ES-I3 (cell line): ENCODE measurements at regions not wholly inside any gene's neighbourhood (a gene's known extent, or its start where the extent isn't known, plus 50 kb on each side); places are given as distances from the start of the nearest gene placed in this dataset.

Source experiments
- H3K36me3 ChIP-seq: 2 replicates; pipeline ENCODE4 v1.6.1; 2013; ENCODE audit warnings: mild to moderate bottlenecking, low read length, control low read depth, moderate library complexity; ENCODE audit not compliant: insufficient read depth
- H3K4me1 ChIP-seq: 2 replicates; pipeline ENCODE4 v1.6.1; 2013; ENCODE audit warnings: mild to moderate bottlenecking, control low read depth, low read length; ENCODE audit not compliant: insufficient read depth
- H3K9ac ChIP-seq: 2 replicates; pipeline ENCODE4 v1.6.1; 2013; ENCODE audit warnings: low read depth, mild to moderate bottlenecking, low read length, moderate library complexity
- H3K9me3 ChIP-seq: 2 replicates; pipeline ENCODE4 v1.6.1; 2013; ENCODE audit warnings: mild to moderate bottlenecking, low read length, moderate library complexity; ENCODE audit not compliant: control insufficient read depth, insufficient read depth

DNA sequence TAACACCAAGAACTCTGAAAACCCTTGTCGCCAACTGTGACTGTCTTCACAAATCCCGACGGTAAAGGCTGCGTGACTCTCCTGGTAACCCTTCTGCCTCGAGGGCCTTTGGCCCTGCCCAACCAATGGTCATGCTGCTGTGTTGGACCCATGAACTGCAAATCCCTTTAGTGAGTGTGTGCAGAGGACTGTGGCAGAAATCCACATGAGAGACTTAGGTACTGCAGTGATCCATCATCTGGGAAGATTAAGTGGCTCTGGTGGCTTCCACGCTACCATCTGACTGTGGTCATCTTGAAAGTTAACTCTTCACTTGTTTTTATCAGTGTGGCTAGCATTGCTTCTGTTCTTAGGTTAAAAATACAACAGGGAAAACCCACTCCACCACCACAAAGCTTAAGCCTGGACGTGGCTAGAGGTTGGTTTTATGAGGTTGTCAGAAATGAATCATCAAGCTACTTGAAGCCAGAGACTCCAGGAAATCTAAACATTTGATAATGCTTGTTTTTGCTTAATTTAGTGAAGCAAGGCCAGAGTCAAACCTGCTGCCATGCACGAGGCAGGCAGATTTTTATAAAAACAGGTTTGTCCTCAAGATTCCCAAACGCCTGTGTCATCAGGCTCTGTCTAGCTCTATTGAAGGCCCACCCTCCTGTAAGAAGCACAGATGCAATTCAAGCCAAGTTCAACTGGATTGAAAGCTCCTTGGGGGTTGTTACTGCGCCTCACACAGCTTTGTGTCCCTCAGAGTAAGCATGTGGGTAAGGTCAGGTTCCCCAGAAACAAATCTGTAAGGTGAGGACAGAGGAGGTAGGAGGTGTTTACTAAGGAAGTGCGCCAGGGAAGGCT is 52.7 kb upstream of the ERCC6L2 start:
- H3K9ac ChIP-seq: no peak overlapping the region
- H3K4me1 ChIP-seq: peaks cover 5% of the 10 kb centered on the region; the same call in 1 of the 2 replicates
- H3K9me3 ChIP-seq: no peaks in the 10 kb centered on the region
- no peaks in the 10 kb centered on the region for H3K36me3 ChIP-seq

- no peaks in the 10 kb centered on the region for H3K9me3 ChIP-seq
- H3K4me1 ChIP-seq: peaks cover 5% of the 10 kb centered on the region; the same call in 1 of the 2 replicates
- no peaks in the 10 kb centered on the region for H3K36me3 ChIP-seq
- no peak overlapping the region for H3K9ac ChIP-seq
These were observed 53.5 kb upstream of the ERCC6L2 start for GRCh38 chr9:95822015-95822414.

- no peaks in the 10 kb centered on the region for H3K36me3 ChIP-seq
- no peak overlapping the region for H3K9ac ChIP-seq
- H3K4me1 ChIP-seq: peaks cover 5% of the 10 kb centered on the region; the same call in 1 of the 2 replicates
- no peaks in the 10 kb centered on the region for H3K9me3 ChIP-seq
These were observed 55.4 kb upstream of the ERCC6L2 start for GRCh38 chr9:95820074-95820473.

- Histone ChIP-seq H3K9ac (no peak overlapping the region), H3K4me1 (peaks cover 5% of the 10 kb centered on the region; the same call in 1 of the 2 replicates), H3K9me3 (no peaks in the 10 kb centered on the region), H3K36me3 (no peaks in the 10 kb centered on the region)
These were observed 55.9 kb upstream of the ERCC6L2 start for GRCh38 chr9:95819636-95820035.

DNA sequence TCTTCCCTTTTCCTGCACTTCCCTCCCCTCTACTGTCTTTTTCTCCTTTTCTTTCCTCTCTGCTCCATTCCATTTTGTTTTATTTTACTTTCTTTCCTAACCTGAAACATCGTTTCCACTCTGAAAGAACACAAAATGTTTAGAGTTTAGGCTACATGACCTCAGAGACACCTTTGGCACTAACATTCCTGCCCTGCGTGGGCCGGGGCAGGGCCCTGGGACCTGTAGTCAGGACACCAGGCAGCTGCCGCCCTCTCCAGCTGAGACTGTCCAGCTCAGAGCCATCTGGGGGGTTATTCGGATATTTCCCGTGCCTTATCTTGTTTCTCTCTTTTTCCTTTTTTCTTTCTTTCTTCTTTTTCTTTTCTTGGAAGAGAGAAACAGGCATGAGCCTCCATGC is 58.3 kb upstream of the ERCC6L2 start:
- Histone ChIP-seq H3K9ac (no peak overlapping the region), H3K36me3 (no peaks in the 10 kb centered on the region), H3K9me3 (no peaks in the 10 kb centered on the region), H3K4me1 (peaks cover 5% of the 10 kb centered on the region; the same call in 1 of the 2 replicates)

GRCh38 chr9:95816716-95817115 is 58.8 kb upstream of the ERCC6L2 start:
- Histone ChIP-seq H3K9me3 (no peaks in the 10 kb centered on the region), H3K4me1 (peaks cover 5% of the 10 kb centered on the region; the same call in 1 of the 2 replicates), H3K9ac (no peak overlapping the region)

GRCh38 chr9:95815961-95816360 is 59.5 kb upstream of the ERCC6L2 start:
- H3K4me1 ChIP-seq: peaks cover 5% of the 10 kb centered on the region; the same call in 1 of the 2 replicates
- H3K36me3 ChIP-seq: no peaks in the 10 kb centered on the region
- no peaks in the 10 kb centered on the region for H3K9me3 ChIP-seq
- no peak overlapping the region for H3K9ac ChIP-seq

More at GRCh38 chr9:95816716-95817115, 58.8 kb upstream of the ERCC6L2 start:
- no peaks in the 10 kb centered on the region for H3K36me3 ChIP-seq

DNA sequence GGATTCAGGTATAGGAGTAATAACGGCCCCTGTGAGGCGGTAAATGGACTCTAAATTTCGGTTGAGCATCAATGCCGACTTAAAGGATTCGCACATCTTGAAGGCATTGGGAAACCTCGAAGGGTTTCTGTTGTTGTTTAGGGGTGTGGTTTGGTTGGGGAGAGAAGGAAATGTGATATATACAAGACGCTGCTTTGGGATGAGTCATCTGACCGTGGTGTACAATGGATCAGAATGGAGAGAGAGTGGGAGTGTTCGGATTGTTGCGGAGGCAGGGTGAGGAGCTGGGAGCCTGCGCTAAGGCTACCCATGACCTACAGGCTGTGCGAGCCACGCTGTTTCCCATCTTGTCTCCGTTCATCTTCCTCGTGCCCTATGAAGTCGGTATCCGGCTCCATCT is 60.4 kb upstream of the ERCC6L2 start:
- Histone ChIP-seq H3K9ac (no peak overlapping the region), H3K9me3 (no peaks in the 10 kb centered on the region), H3K4me1 (peaks cover 5% of the 10 kb centered on the region; the same call in 1 of the 2 replicates), H3K36me3 (no peaks in the 10 kb centered on the region)

- Histone ChIP-seq H3K4me1 (no peaks in the 10 kb centered on the region), H3K9ac (no peak overlapping the region), H3K9me3 (no peaks in the 10 kb centered on the region), H3K36me3 (no peaks in the 10 kb centered on the region)
These were observed 61.6 kb upstream of the ERCC6L2 start for GRCh38 chr9:95813923-95814322.

DNA sequence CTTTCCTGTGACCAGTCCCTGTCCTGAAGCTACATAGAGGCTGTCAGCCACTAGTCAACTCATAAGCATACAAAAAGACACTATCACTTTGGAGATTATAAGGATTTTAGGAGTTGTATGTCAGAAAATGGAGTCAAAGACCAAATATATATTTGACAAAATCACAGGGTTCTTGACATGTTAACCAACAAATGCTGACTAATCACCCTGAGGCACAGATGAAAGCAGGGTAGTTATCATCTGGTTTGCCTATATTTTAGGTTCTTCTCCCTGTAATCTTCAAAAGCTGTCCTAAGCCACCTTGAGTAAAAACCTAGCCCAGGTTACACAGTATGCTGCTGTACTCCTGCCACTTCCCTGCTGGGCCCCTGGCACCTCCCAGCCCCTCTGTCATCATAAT is 64.7 kb upstream of the ERCC6L2 start:
- no peaks in the 10 kb centered on the region for H3K4me1 ChIP-seq
- no peak overlapping the region for H3K9ac ChIP-seq

GRCh38 chr9:95810133-95810532 is 65.4 kb upstream of the ERCC6L2 start:
- H3K36me3 ChIP-seq: no peaks in the 10 kb centered on the region
- no peaks in the 10 kb centered on the region for H3K4me1 ChIP-seq
- H3K9me3 ChIP-seq: no peaks in the 10 kb centered on the region
- no peak overlapping the region for H3K9ac ChIP-seq

More for the DNA sequence above, 64.7 kb upstream of the ERCC6L2 start:
- no peaks in the 10 kb centered on the region for H3K9me3 ChIP-seq
- H3K36me3 ChIP-seq: no peaks in the 10 kb centered on the region

GRCh38 chr9:95809686-95810085 is 65.8 kb upstream of the ERCC6L2 start:
- Histone ChIP-seq H3K36me3 (no peaks in the 10 kb centered on the region), H3K9me3 (no peaks in the 10 kb centered on the region), H3K4me1 (no peaks in the 10 kb centered on the region), H3K9ac (no peak overlapping the region)

GRCh38 chr9:95808011-95808410 is 67.5 kb upstream of the ERCC6L2 start:
- Histone ChIP-seq H3K9me3 (no peaks in the 10 kb centered on the region), H3K9ac (no peak overlapping the region), H3K4me1 (no peaks in the 10 kb centered on the region), H3K36me3 (no peaks in the 10 kb centered on the region)

DNA sequence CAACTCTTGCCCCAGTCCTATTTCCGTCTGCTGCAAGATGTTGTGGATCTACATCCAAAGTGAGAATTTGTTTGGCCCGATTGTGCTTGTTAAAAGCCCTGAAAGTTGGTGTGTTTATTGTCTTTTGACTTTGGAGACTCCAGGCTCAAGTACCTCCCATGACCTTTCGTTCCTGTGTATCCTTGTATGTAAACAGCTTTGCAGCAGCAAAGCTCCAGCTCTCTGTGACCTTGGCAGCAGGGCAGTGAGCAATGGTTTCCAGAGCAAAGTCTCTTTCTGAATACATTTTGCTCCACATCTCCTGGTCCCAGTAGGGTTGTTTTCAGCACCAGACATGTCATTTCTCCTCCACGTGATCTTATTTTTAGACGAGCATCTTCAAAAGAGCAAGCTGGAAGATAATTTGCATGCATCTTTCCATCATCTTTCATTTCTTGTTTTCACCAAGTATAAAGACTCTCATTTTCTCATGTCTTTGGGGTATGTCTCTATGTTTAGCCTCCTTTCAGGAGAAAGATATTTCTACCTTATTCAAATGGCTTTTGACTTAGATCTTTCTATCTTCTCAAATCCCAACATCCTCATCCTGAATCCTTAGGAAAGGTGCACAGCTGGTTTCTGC is 68.1 kb upstream of the ERCC6L2 start:
- no peaks in the 10 kb centered on the region for H3K4me1 ChIP-seq
- H3K9me3 ChIP-seq: no peaks in the 10 kb centered on the region
- no peak overlapping the region for H3K9ac ChIP-seq
- H3K36me3 ChIP-seq: no peaks in the 10 kb centered on the region

DNA sequence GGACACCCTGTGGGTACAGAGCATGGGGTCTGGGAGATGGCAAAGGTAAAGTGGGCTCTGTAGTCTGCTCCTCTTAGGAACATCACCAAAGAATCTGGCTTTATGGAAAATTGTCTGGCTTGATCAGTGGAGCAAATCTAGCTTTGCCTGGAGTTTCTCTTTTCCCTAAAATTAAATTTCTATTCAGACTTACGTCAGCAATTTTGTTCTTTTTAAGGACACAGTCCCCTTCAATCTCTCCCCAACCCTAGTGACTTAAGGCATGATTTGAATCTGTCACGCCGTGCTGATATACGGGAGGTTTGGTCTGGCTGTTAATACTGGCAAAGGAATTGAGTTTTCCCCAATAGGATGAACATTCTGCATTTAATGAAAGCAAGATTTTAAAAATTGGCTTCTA is 72.3 kb upstream of the ERCC6L2 start:
- Histone ChIP-seq H3K9ac (no peak overlapping the region), H3K36me3 (no peaks in the 10 kb centered on the region), H3K9me3 (no peaks in the 10 kb centered on the region), H3K4me1 (no peaks in the 10 kb centered on the region)
